ENCODE measurements at regions not wholly inside any gene's neighbourhood (a gene's known extent, or its start where the extent isn't known, plus 50 kb on each side); places are given as distances from the start of the nearest gene placed in this dataset.

DNA sequence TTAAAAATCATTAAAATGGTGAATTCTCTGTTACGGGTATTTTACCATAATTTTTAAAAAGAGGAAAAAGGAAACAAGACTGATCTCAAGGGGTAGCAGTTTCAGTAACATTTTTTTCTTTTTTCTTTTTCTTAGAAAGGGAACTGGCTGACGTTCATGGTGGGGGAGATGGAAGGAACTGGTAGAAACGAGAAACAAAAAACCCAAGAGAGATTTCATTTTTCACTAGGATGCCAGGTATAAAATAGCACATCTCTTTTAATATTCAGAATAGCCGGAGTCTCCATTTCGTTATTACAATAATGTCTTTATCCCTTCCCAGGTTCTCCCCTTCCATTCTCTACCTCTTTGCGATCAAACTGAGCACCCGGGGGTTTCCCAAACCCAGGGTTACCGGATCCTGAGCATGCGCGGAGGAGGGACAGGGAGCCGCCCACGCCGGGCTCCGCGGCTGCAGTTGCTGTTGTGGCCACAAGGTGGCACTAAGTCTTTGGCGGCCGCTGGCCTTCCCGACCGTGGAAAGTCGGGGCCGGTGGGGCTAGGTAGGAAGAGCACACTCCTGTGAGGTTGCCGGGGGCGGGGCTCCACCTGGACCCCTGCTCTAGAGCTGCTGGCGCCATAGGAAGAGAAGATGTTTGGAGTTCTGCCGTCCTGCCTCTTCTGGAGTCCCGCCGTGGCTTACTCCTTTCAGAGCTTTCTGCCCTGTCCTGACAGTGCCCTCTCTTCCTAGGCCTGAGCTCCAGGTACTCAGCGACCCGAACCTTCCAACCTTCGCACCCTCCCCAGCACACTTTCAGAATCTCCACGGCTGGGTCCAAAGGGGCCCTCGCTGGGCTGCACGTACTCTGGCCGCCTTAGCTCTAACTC lies 146.8 kb downstream of the SH3BGRL2 start:
- Mint-ChIP-seq H3K27ac (peak overlapping the region; percentile 38), H3K4me3 (peak overlapping the region; percentile 79), H3K36me3 (ENCODE audit: low read depth) (no peaks in the 10 kb centered on the region), H3K9me3 (no peaks in the 10 kb centered on the region), H3K27me3 (no peaks in the 10 kb centered on the region), H3K4me1 (peaks cover 8% of the 10 kb centered on the region)
- TF ChIP-seq, protein P1, sequence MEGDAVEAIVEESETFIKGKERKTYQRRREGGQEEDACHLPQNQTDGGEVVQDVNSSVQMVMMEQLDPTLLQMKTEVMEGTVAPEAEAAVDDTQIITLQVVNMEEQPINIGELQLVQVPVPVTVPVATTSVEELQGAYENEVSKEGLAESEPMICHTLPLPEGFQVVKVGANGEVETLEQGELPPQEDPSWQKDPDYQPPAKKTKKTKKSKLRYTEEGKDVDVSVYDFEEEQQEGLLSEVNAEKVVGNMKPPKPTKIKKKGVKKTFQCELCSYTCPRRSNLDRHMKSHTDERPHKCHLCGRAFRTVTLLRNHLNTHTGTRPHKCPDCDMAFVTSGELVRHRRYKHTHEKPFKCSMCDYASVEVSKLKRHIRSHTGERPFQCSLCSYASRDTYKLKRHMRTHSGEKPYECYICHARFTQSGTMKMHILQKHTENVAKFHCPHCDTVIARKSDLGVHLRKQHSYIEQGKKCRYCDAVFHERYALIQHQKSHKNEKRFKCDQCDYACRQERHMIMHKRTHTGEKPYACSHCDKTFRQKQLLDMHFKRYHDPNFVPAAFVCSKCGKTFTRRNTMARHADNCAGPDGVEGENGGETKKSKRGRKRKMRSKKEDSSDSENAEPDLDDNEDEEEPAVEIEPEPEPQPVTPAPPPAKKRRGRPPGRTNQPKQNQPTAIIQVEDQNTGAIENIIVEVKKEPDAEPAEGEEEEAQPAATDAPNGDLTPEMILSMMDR (IDR thresholded peaks at IDR 0.05) = peak; percentile 78
- intact Hi-C loops (cut with micrococcal nuclease) = loop anchor here (1.0 to 5.0 kb wide), 10 partner anchors 36 to 1975 kb away; partner anchors contain the start of genes BCKDHB, HMGN3, LCA5 and PHIP
- ATAC-seq (ENCODE audit: low read depth) (peak; percentile 95), DNase-seq (peak; percentile 79)
- ChIA-PET POLR2A (interaction anchor here (0.6 kb wide), 2 partner anchors 232 to 328 kb away, joined by 3 read pairs; no protein-coding TSS in a partner anchor), CTCF (interaction anchor here (0.8 to 1.1 kb wide), 5 partner anchors 8 to 91 kb away, joined by 3 to 4 read pairs (median 3); no protein-coding TSS in a partner anchor)

DNA sequence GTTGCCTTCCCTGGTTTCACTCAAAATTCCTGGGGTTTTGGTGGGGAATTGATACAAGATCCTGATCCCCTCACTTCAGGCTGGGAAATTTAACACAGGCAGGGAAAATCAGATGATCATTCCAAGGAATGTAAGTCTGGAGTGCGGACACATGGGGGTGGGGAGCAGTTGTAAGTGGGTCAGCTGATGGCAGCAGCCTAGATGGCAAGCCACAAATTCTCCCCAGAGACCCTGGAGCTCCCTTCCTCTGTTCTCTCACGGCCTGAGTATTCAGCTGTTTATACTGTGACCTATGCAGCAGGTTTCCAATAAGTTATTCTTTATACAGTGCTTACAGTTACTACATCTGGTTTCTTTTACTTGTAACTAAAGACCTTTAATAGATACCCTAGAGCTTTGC lies 144.9 kb downstream of the SH3BGRL2 start:
- Mint-ChIP-seq H3K27me3 (no peaks in the 10 kb centered on the region), H3K4me3 (no peak overlapping the region)
- ATAC-seq (ENCODE audit: low read depth) = no peak

DNA sequence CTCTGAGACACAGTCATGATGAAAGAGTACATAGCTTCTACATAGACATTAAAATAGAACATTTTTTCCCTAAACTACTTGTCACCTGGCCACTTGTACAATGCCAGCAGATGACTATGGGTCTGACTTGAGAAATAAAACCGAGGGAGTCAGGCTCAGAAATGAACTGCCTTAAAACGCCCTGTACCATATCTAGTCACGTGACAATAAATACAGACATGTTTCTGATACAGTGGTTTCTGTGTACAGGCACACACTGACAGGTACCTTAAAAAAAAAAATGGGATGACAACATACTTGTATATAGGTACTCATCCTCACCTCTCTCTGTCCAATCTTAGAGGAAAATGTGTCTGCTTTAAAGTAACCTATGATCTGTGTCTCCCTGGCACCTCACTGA lies 144.1 kb downstream of the SH3BGRL2 start:
- Mint-ChIP-seq H3K4me3 (no peak overlapping the region), H3K27ac (no peak overlapping the region), H3K36me3 (ENCODE audit: low read depth) (no peaks in the 10 kb centered on the region), H3K27me3 (no peaks in the 10 kb centered on the region), H3K9me3 (no peaks in the 10 kb centered on the region), H3K4me1 (peaks cover 8% of the 10 kb centered on the region)
- TF ChIP-seq, protein P1 (IDR thresholded peaks at IDR 0.05) = no peak
- DNase-seq (no peak), ATAC-seq (ENCODE audit: low read depth) (no peak)
- intact Hi-C loops (cut with micrococcal nuclease) = loop anchor here (5.0 kb wide), 1 partner anchor 238 kb away; the partner anchor contains the start of gene LCA5
- ChIA-PET CTCF (no interaction called here), POLR2A (no interaction called here)

More for the DNA sequence above, 144.9 kb downstream of the SH3BGRL2 start:
- Mint-ChIP-seq H3K4me1 (peaks cover 8% of the 10 kb centered on the region), H3K9me3 (no peaks in the 10 kb centered on the region), H3K27ac (no peak overlapping the region), H3K36me3 (ENCODE audit: low read depth) (no peaks in the 10 kb centered on the region)
- intact Hi-C loops (cut with micrococcal nuclease) = loop anchor here (2.0 to 5.0 kb wide), 2 partner anchors 239 to 541 kb away; partner anchors contain the start of genes HMGN3 and LCA5
- no peak for DNase-seq
- CTCF ChIA-PET = no interaction called here
- POLR2A ChIA-PET = no interaction called here
- TF ChIP-seq, protein P1 (IDR thresholded peaks at IDR 0.05) = no peak

DNA sequence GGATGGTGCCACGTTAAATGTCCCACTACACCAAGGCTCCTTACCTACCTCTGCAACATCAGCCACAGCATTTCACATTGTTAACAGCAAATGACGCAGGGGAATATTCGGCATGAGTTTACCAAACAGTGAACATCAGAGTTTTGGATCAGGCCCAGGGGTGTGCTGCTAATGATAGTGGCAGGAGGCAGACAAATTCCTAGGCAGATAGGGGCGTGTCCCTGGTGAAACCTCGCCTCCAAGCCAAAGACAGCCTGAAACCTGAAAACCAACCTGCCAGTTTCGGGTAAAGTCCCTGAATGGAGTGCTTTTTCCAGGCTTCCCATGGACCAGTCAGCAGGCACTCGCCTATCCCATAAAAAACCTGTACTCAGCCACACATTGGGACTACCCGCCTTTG lies 133.6 kb downstream of the SH3BGRL2 start:
- intact Hi-C loops (cut with micrococcal nuclease) = no loop called here
- no peak overlapping the region for H3K27ac Mint-ChIP-seq

DNA sequence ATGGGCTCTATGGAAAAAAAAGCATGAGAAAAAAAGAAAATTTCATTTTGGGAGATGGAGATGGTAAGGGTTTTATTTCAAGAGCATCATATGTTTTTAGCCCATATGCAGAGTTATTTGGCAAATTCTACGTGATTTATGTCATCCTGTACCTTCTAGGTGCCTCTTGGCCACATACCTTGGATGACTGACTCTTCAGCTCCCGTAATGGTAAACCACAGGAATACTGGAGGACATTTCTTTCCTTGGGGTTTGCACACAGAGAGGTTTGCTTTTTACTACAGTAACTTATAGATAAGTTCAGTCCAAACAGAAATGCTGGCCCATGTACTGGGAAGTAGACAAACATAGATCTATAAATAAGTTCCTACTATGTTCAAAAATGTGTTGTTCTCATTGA lies 132.2 kb downstream of the SH3BGRL2 start:
- ATAC-seq (ENCODE audit: low read depth) = no peak

More for the DNA sequence above, 133.6 kb downstream of the SH3BGRL2 start:
- Mint-ChIP-seq H3K27me3 (peaks cover 11% of the 10 kb centered on the region), H3K36me3 (ENCODE audit: low read depth) (no peaks in the 10 kb centered on the region), H3K4me3 (no peak overlapping the region), H3K4me1 (no peaks in the 10 kb centered on the region), H3K9me3 (peaks cover 11% of the 10 kb centered on the region)
- no peak for ATAC-seq (ENCODE audit: low read depth)
- DNase-seq = no peak
- TF ChIP-seq, protein P1 (IDR thresholded peaks at IDR 0.05) = no peak
- POLR2A ChIA-PET = no interaction called here
- CTCF ChIA-PET = no interaction called here

More for the DNA sequence above, 132.2 kb downstream of the SH3BGRL2 start:
- Mint-ChIP-seq H3K27me3 (peaks cover 11% of the 10 kb centered on the region), H3K9me3 (peaks cover 6% of the 10 kb centered on the region), H3K4me1 (no peaks in the 10 kb centered on the region), H3K27ac (no peak overlapping the region), H3K4me3 (no peak overlapping the region), H3K36me3 (ENCODE audit: low read depth) (no peaks in the 10 kb centered on the region)
- POLR2A ChIA-PET = no interaction called here
- DNase-seq = no peak
- CTCF ChIA-PET = no interaction called here
- intact Hi-C loops (cut with micrococcal nuclease) = no loop called here
- TF ChIP-seq, protein P1 (IDR thresholded peaks at IDR 0.05) = no peak
